Osteocyte (in vitro differentiated cells): ENCODE measurements at regions not wholly inside any gene's neighbourhood (a gene's known extent, or its start where the extent isn't known, plus 50 kb on each side); places are given as distances from the start of the nearest gene placed in this dataset.

Experiments used
- DNase-seq: peaks from one replicate; pipeline ENCODE4 v3.0.0; 2021; ENCODE audit warnings: mixed read lengths; ENCODE audit not compliant: unreplicated experiment; ENCODE audit errors: extremely low spot score
- H3K27ac Mint-ChIP-seq: one replicate; pipeline ENCODE4 v1.8.0; 2021; ENCODE audit warnings: mild to moderate bottlenecking, mixed read lengths; ENCODE audit not compliant: unreplicated experiment
- H3K27me3 Mint-ChIP-seq: one replicate; pipeline ENCODE4 v1.8.0; 2021; ENCODE audit warnings: mixed read lengths; ENCODE audit not compliant: unreplicated experiment
- H3K36me3 Mint-ChIP-seq: one replicate; pipeline ENCODE4 v1.8.0; 2021; ENCODE audit warnings: mixed read lengths; ENCODE audit not compliant: unreplicated experiment
- H3K4me1 Mint-ChIP-seq: one replicate; pipeline ENCODE4 v1.8.0; 2021; ENCODE audit warnings: mixed read lengths; ENCODE audit not compliant: unreplicated experiment
- H3K4me3 Mint-ChIP-seq: one replicate; pipeline ENCODE4 v1.8.0; 2021; ENCODE audit warnings: mild to moderate bottlenecking, moderate library complexity, mixed read lengths; ENCODE audit not compliant: unreplicated experiment
- H3K9me3 Mint-ChIP-seq: one replicate; pipeline ENCODE4 v1.8.0; 2021; ENCODE audit warnings: mixed read lengths; ENCODE audit not compliant: unreplicated experiment
- TF ChIP-seq, protein P1 (sequence below): fragments of 200-600 bp; sonication (generic); IDR thresholded peaks from 2 replicates; pipeline ENCODE4 v1.5.0; 2021; ENCODE audit warnings: antibody characterized with exemption, mild to moderate bottlenecking, moderate library complexity

DNA sequence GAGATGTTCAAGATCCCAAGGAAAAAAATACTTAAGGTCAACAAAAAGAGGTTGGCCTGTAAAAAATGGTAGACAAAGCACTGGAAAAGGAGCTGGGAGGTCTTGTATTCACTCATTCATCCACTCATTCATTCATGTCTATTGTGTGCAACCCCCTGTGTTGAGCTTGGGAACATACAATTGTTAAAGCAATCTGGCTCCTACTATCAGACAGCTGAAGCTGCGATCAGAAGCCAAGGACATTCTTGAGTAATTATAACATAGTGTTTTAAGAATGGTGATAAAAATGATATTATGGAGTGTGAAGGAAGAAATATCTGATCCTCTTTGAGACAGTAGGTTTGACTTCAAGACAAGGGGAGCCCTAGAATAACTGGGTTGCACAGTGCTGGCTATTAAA lies 693.4 kb downstream of the TOX3 start:
- Mint-ChIP-seq H3K36me3 (no peaks in the 10 kb centered on the region), H3K9me3 (peaks cover 4% of the 10 kb centered on the region), H3K27ac (no peak overlapping the region), H3K4me1 (no peaks in the 10 kb centered on the region), H3K4me3 (no peak overlapping the region), H3K27me3 (no peaks in the 10 kb centered on the region)
- DNase-seq, result no peak
- TF ChIP-seq, protein P1, sequence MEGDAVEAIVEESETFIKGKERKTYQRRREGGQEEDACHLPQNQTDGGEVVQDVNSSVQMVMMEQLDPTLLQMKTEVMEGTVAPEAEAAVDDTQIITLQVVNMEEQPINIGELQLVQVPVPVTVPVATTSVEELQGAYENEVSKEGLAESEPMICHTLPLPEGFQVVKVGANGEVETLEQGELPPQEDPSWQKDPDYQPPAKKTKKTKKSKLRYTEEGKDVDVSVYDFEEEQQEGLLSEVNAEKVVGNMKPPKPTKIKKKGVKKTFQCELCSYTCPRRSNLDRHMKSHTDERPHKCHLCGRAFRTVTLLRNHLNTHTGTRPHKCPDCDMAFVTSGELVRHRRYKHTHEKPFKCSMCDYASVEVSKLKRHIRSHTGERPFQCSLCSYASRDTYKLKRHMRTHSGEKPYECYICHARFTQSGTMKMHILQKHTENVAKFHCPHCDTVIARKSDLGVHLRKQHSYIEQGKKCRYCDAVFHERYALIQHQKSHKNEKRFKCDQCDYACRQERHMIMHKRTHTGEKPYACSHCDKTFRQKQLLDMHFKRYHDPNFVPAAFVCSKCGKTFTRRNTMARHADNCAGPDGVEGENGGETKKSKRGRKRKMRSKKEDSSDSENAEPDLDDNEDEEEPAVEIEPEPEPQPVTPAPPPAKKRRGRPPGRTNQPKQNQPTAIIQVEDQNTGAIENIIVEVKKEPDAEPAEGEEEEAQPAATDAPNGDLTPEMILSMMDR, result no peak

DNA sequence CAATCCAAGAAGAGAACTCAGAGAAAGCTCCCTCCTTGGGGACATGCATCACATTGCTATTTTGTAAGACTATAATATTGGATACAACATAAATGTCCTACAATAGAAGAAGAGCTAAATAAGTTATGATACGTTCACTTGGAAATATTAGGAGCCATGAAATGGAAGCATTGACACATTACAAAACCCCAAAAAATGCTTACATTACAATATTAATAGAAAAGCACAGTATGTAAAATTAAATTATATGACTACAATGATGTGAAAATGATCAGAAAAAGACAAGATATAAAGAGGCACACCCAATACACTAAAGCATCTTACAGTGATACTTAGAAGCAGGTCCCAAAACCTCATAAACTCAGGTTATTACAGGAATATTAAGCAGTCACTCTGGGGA lies 694.1 kb downstream of the TOX3 start:
- H3K27ac Mint-ChIP-seq, result no peak overlapping the region
- no peak for DNase-seq
- H3K36me3 Mint-ChIP-seq, result no peaks in the 10 kb centered on the region
- peaks cover 4% of the 10 kb centered on the region for H3K9me3 Mint-ChIP-seq
- no peak overlapping the region for H3K4me3 Mint-ChIP-seq
- no peaks in the 10 kb centered on the region for H3K4me1 Mint-ChIP-seq
- no peaks in the 10 kb centered on the region for H3K27me3 Mint-ChIP-seq
- TF ChIP-seq, protein P1, result no peak

DNA sequence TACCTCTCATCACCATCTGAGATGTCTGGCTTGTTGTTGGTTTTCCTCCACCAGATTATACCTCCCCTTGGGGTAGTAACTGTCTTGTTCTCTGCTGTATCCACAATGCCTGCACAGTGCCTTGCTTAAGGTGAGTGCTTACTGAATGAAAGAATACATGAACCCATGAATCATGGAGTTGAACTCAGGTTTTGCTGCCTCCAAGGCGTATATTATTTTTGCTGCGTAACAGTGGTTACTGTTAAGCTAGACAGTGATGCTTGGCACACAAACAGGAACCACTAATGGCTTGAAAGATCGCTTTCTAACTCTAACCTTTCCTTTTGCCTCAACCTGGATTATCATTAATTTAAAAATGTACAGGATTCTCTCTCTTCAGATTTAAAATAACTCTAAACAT lies 695.8 kb downstream of the TOX3 start:
- DNase-seq, result no peak
- Mint-ChIP-seq H3K36me3 (no peaks in the 10 kb centered on the region), H3K27me3 (no peaks in the 10 kb centered on the region), H3K4me1 (no peaks in the 10 kb centered on the region), H3K9me3 (peaks cover 4% of the 10 kb centered on the region), H3K4me3 (no peak overlapping the region), H3K27ac (no peak overlapping the region)
- TF ChIP-seq, protein P1, result no peak

DNA sequence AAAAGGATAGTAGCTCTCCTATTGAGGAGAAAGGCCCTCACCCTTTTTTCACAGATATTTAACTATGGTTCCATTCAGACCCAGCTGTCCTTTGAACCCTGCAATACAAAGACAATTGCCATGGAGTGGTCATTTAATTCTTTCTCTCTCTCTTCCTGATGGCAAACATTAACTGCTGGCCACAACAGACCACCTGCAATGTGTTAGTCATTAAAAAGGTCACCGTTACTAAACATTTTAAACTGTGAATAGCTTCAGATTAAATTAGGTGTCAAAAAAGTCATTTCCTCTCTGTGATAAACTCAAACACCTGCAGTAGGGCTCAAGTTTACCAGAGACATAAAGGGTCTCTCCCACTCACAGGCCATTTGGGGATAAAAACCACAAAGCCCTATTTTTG lies 697.2 kb downstream of the TOX3 start:
- Mint-ChIP-seq H3K27me3 (no peaks in the 10 kb centered on the region), H3K4me3 (no peak overlapping the region), H3K4me1 (no peaks in the 10 kb centered on the region), H3K27ac (no peak overlapping the region), H3K9me3 (peaks cover 4% of the 10 kb centered on the region), H3K36me3 (no peaks in the 10 kb centered on the region)
- no peak for DNase-seq
- TF ChIP-seq, protein P1, result no peak

DNA sequence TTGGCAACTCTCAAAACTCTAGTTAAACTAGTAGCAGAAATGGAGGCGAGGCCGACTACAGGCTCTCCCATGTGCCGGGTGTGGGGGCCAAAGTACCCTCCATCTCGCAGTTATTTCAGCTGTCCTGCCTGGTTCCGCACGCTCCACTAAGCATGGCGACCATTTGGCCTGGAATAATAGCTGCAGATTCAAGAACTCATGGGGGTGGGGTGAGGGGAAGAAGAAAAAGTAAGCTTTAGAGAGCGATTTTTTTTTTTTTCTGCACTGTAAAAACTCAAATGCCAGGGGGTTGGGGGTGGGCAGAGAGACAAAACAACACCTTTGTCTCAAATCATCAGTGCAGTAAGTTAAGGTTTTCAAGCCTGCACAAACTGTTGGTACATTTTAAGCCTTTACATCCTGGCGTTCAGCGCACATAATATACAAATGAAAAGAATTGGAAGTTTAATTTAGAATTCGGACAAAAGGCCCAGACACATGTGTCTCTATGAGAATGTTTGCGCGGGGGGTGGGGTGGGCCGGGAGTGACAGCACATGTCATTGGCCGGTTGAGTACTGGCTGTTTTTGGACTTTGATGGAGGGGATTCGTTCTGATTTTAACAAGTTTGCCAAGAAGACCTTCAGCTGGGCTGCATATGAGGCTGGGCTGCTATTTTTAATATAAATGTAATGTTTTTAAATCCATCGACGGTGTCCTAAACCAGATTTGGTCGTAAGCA lies 694.7 kb upstream of the SALL1 start:
- TF ChIP-seq, protein P1, result no peak
- Mint-ChIP-seq H3K4me1 (no peaks in the 10 kb centered on the region), H3K4me3 (no peak overlapping the region), H3K27ac (no peak overlapping the region), H3K9me3 (no peaks in the 10 kb centered on the region), H3K36me3 (no peaks in the 10 kb centered on the region), H3K27me3 (no peaks in the 10 kb centered on the region)
- no peak for DNase-seq
